ENCODE measurements at regions not wholly inside any gene's neighbourhood (a gene's known extent, or its start where the extent isn't known, plus 50 kb on each side); places are given as distances from the start of the nearest gene placed in this dataset.

- no peaks in the 10 kb centered on the region for H3K79me2 ChIP-seq (ENCODE audit: low read length)
- H2AFZ ChIP-seq (ENCODE audit: low read length) = no peak overlapping the region
- H3K9ac ChIP-seq (ENCODE audit: low read length) = no peak overlapping the region
- intact Hi-C loops (cut with micrococcal nuclease) = no loop called here
- peaks cover 6% of the 10 kb centered on the region; the same call in 1 of the 2 replicates for H3K9me2 ChIP-seq (replicated peaks; ENCODE audit: low read length)
- POLR2A ChIA-PET (ENCODE audit: unreplicated experiment) = no interaction called here
- ATAC-seq = no peak
- H3K4me3 ChIP-seq (ENCODE audit: low read length) = no peak overlapping the region
- no TSS peak for BruUV-seq (replicated peaks)
- TF ChIP-seq EZH2phosphoT487 (IDR thresholded peaks at IDR 0.05; ENCODE audit: borderline replicate concordance, low read length) (no peak), EZH2 (IDR thresholded peaks at IDR 0.05; ENCODE audit: low read length, unreplicated experiment) (no peak), CTCF (conservative IDR thresholded peaks at IDR 0.05; ENCODE audit: low read depth, low read length) (no peak)
- no peak for DNase-seq
- H3K27ac ChIP-seq (ENCODE audit: low read length) = no peak overlapping the region
- CTCF ChIA-PET = no interaction called here
- H3K9me3 ChIP-seq (ENCODE audit: low read length) = no peaks in the 10 kb centered on the region
- no peaks in the 10 kb centered on the region for H3F3A ChIP-seq (ENCODE audit: low read length, unreplicated experiment)
- no peak overlapping the region for H3K4me2 ChIP-seq (ENCODE audit: low read length)
- H4K20me1 ChIP-seq (ENCODE audit: low read length) = no peaks in the 10 kb centered on the region
- H3K27me3 ChIP-seq (ENCODE audit: low read length) = no peaks in the 10 kb centered on the region
- no peaks in the 10 kb centered on the region for H3K4me1 ChIP-seq (ENCODE audit: insufficient read depth, low read length)
- no peaks in the 10 kb centered on the region for H3K36me3 ChIP-seq (ENCODE audit: low read depth, low read length)
Measured at GRCh38 chr4:65249111-65249510, 421.2 kb downstream of the EPHA5 start.

GRCh38 chr4:65242156-65242846 lies 428.0 kb downstream of the EPHA5 start:
- BruUV-seq (replicated peaks) = no TSS peak
- Histone ChIP-seq H3K79me2 (ENCODE audit: low read length) (no peaks in the 10 kb centered on the region), H3K9me3 (ENCODE audit: low read length) (no peaks in the 10 kb centered on the region), H3K9me2 (replicated peaks; ENCODE audit: low read length) (peaks cover 6% of the 10 kb centered on the region; the same call in 1 of the 2 replicates), H4K20me1 (ENCODE audit: low read length) (no peaks in the 10 kb centered on the region), H3K27ac (ENCODE audit: low read length) (no peak overlapping the region), H3K27me3 (ENCODE audit: low read length) (no peaks in the 10 kb centered on the region), H3K9ac (ENCODE audit: low read length) (no peak overlapping the region), H2AFZ (ENCODE audit: low read length) (no peak overlapping the region), H3K4me2 (ENCODE audit: low read length) (no peak overlapping the region), H3K4me1 (ENCODE audit: insufficient read depth, low read length) (no peaks in the 10 kb centered on the region), H3K4me3 (ENCODE audit: low read length) (no peak overlapping the region), H3K36me3 (ENCODE audit: low read depth, low read length) (no peaks in the 10 kb centered on the region), H3F3A (ENCODE audit: low read length, unreplicated experiment) (no peaks in the 10 kb centered on the region)
- ChIA-PET POLR2A (ENCODE audit: unreplicated experiment) (no interaction called here), CTCF (no interaction called here)
- DNase-seq (no peak), ATAC-seq (no peak)
- intact Hi-C loops (cut with micrococcal nuclease) = no loop called here
- no peak for TF ChIP-seq EZH2 (IDR thresholded peaks at IDR 0.05; ENCODE audit: low read length, unreplicated experiment)
- TF ChIP-seq EZH2phosphoT487 (IDR thresholded peaks at IDR 0.05; ENCODE audit: borderline replicate concordance, low read length) = no peak
- TF ChIP-seq CTCF (conservative IDR thresholded peaks at IDR 0.05; ENCODE audit: low read depth, low read length) = no peak

- POLR2A ChIA-PET (ENCODE audit: unreplicated experiment) = no interaction called here
Measured at GRCh38 chr4:65241257-65241997, 428.9 kb downstream of the EPHA5 start.

More at GRCh38 chr4:65241257-65241997, 428.9 kb downstream of the EPHA5 start:
- no peak overlapping the region for H3K9ac ChIP-seq (ENCODE audit: low read length)
- H3K4me2 ChIP-seq (ENCODE audit: low read length) = no peak overlapping the region
- no peaks in the 10 kb centered on the region for H3K36me3 ChIP-seq (ENCODE audit: low read depth, low read length)
- no peaks in the 10 kb centered on the region for H3K79me2 ChIP-seq (ENCODE audit: low read length)
- TF ChIP-seq EZH2phosphoT487 (IDR thresholded peaks at IDR 0.05; ENCODE audit: borderline replicate concordance, low read length) (no peak), CTCF (conservative IDR thresholded peaks at IDR 0.05; ENCODE audit: low read depth, low read length) (no peak), EZH2 (IDR thresholded peaks at IDR 0.05; ENCODE audit: low read length, unreplicated experiment) (no peak)
- DNase-seq (no peak), ATAC-seq (no peak)
- intact Hi-C loops (cut with micrococcal nuclease) = no loop called here
- no peaks in the 10 kb centered on the region for H3K4me1 ChIP-seq (ENCODE audit: insufficient read depth, low read length)
- peaks cover 6% of the 10 kb centered on the region; the same call in 1 of the 2 replicates for H3K9me2 ChIP-seq (replicated peaks; ENCODE audit: low read length)
- CTCF ChIA-PET = no interaction called here
- no peaks in the 10 kb centered on the region for H3K27me3 ChIP-seq (ENCODE audit: low read length)
- H4K20me1 ChIP-seq (ENCODE audit: low read length) = no peaks in the 10 kb centered on the region
- no peak overlapping the region for H3K4me3 ChIP-seq (ENCODE audit: low read length)
- BruUV-seq (replicated peaks) = no TSS peak
- H2AFZ ChIP-seq (ENCODE audit: low read length) = no peak overlapping the region
- H3K9me3 ChIP-seq (ENCODE audit: low read length) = no peaks in the 10 kb centered on the region
- H3F3A ChIP-seq (ENCODE audit: low read length, unreplicated experiment) = no peaks in the 10 kb centered on the region
- no peak overlapping the region for H3K27ac ChIP-seq (ENCODE audit: low read length)
